CD4-positive, alpha-beta T cell (primary cell): ENCODE measurements at regions not wholly inside any gene's neighbourhood (a gene's known extent, or its start where the extent isn't known, plus 50 kb on each side); places are given as distances from the start of the nearest gene placed in this dataset.

ENCODE experiments used
- ATAC-seq: fragments of 200-7000 bp; cut with Tn5 transposase; one replicate; pipeline ENCODE4 v1.10.0; 2022; ENCODE audit warnings: mild to moderate bottlenecking; ENCODE audit not compliant: poor library complexity
- CTCF ChIA-PET: fragments of 350-600 bp; sonication (Branson Sonifier 250); formaldehyde crosslinking; loops from one replicate; lab custom pipeline; 2021; ENCODE audit warnings: antibody characterized with exemption, inconsistent platforms; lab: Charles Lee
- POLR2A ChIA-PET: fragments of 350-600 bp; sonication (Branson Sonifier 250); formaldehyde crosslinking; loops from one replicate; lab custom pipeline; 2021; ENCODE audit warnings: antibody characterized with exemption, inconsistent platforms; lab: Charles Lee
- DNase-seq, 14 experiments: peaks; one replicate each; pipeline ENCODE4 v3.0.0-alpha.2; 2013 to 2020; ENCODE audit warnings: mixed read lengths in 2 of 14
- H3K27ac ChIP-seq, 2 donors: one replicate each; pipeline versions ENCODE4 v1.5.1 to v1.7.0; 2013; ENCODE audit warnings: low read length in 2 of 2, low read depth in 1 of 2, mild to moderate bottlenecking in 1 of 2
- H3K27me3 ChIP-seq, 2 experiments: 1 replicate in 1 of 2; 2 replicates in 1 of 2; pipeline versions ENCODE4 v1.6.1 to v1.7.0; 2013; ENCODE audit warnings: low read length in 2 of 2, control low read depth in 1 of 2, mild to moderate bottlenecking in 1 of 2, moderate library complexity in 1 of 2; ENCODE audit not compliant: insufficient read depth in 2 of 2, control insufficient read depth in 1 of 2
- H3K36me3 ChIP-seq: one replicate; pipeline ENCODE4 v1.6.1; 2013; ENCODE audit warnings: low read length, control low read depth; ENCODE audit not compliant: insufficient read depth
- H3K4me1 ChIP-seq: one replicate; pipeline ENCODE4 v1.6.1; 2013; ENCODE audit warnings: low read length, control low read depth; ENCODE audit not compliant: insufficient read depth
- H3K4me3 ChIP-seq: one replicate; pipeline ENCODE4 v1.5.1; 2013; ENCODE audit warnings: mild to moderate bottlenecking, low read length, moderate library complexity
- H3K9me3 ChIP-seq, 2 experiments: 1 replicate in 1 of 2; 2 replicates in 1 of 2; pipeline versions ENCODE4 v1.6.1 to v1.7.0; 2013; ENCODE audit warnings: low read length in 2 of 2, mild to moderate bottlenecking in 2 of 2, control low read depth in 1 of 2, moderate library complexity in 1 of 2; ENCODE audit not compliant: control insufficient read depth in 1 of 2, insufficient read depth in 1 of 2
- H3K27ac Mint-ChIP-seq: one replicate; pipeline ENCODE4 v1.8.0; 2020; ENCODE audit warnings: mixed read lengths
- H3K27me3 Mint-ChIP-seq: one replicate; pipeline ENCODE4 v1.8.0; 2021; ENCODE audit warnings: mixed read lengths
- H3K36me3 Mint-ChIP-seq: one replicate; pipeline ENCODE4 v1.8.0; 2021; ENCODE audit warnings: low read depth, mixed read lengths
- H3K4me1 Mint-ChIP-seq: one replicate; pipeline ENCODE4 v1.8.0; 2021; ENCODE audit warnings: low read depth, mixed read lengths
- H3K4me3 Mint-ChIP-seq: one replicate; pipeline ENCODE4 v1.8.0; 2020; ENCODE audit warnings: mild to moderate bottlenecking, mixed read lengths
- H3K9me3 Mint-ChIP-seq: one replicate; pipeline ENCODE4 v1.8.0; 2020; ENCODE audit warnings: mixed read lengths
- intact Hi-C, 2 experiments: fragments of 100-400 bp; cut with DNase I in 1 of 2; cut with micrococcal nuclease in 1 of 2; formaldehyde crosslinking; loops; one replicate each; pipeline versions ENCODE4 v1.15.1 to v1.9.0; 2023 to 2025; cut with DNase I, micrococcal nuclease
- TF ChIP-seq, protein P1 (sequence below): fragments of 200-600 bp; IDR thresholded peaks from one replicate; pipeline ENCODE4 v1.8.0; 2022; ENCODE audit warnings: antibody characterized with exemption, mild to moderate bottlenecking

DNA sequence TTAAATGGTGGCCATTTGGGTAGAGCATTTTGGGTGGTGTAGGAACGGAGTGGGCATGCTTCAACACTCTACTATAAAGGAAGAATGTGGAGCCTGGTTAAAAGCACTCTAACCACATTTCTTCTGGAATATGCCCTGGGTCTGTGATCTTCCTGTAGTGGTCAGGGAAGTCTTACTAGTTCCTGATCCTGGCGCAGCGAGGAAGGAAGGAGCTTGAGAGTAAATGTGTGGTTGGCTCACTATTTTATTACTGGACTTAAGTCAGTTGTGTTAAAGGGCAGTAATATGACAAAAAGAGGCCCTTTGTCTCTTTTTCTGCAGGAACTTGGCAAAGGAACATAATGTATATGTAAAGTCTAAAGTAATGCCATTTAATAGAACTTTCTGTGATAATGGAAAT lies 197.6 kb upstream of the ZPLD1 start:
- no peaks in the 10 kb centered on the region for H3K36me3 ChIP-seq
- Mint-ChIP-seq H3K9me3 (no peaks in the 10 kb centered on the region), H3K36me3 (no peaks in the 10 kb centered on the region), H3K4me3 (no peak overlapping the region), H3K27me3 (no peaks in the 10 kb centered on the region), H3K4me1 (no peaks in the 10 kb centered on the region), H3K27ac (no peak overlapping the region)
- DNase-seq = no peak
- TF ChIP-seq, protein P1, sequence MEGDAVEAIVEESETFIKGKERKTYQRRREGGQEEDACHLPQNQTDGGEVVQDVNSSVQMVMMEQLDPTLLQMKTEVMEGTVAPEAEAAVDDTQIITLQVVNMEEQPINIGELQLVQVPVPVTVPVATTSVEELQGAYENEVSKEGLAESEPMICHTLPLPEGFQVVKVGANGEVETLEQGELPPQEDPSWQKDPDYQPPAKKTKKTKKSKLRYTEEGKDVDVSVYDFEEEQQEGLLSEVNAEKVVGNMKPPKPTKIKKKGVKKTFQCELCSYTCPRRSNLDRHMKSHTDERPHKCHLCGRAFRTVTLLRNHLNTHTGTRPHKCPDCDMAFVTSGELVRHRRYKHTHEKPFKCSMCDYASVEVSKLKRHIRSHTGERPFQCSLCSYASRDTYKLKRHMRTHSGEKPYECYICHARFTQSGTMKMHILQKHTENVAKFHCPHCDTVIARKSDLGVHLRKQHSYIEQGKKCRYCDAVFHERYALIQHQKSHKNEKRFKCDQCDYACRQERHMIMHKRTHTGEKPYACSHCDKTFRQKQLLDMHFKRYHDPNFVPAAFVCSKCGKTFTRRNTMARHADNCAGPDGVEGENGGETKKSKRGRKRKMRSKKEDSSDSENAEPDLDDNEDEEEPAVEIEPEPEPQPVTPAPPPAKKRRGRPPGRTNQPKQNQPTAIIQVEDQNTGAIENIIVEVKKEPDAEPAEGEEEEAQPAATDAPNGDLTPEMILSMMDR = no peak
- no peak overlapping the region for H3K4me3 ChIP-seq
- CTCF ChIA-PET = no interaction called here
- H3K27ac ChIP-seq = no peak overlapping the region
- intact Hi-C loops = loop anchor here in 1 of 2 experiments (2.0 kb wide), 1 partner anchor 298 kb away; no protein-coding TSS in a partner anchor
- POLR2A ChIA-PET = no interaction called here
- no peaks in the 10 kb centered on the region for H3K9me3 ChIP-seq
- no peaks in the 10 kb centered on the region for H3K4me1 ChIP-seq
- ATAC-seq = no peak
- H3K27me3 ChIP-seq = no peaks in the 10 kb centered on the region

DNA sequence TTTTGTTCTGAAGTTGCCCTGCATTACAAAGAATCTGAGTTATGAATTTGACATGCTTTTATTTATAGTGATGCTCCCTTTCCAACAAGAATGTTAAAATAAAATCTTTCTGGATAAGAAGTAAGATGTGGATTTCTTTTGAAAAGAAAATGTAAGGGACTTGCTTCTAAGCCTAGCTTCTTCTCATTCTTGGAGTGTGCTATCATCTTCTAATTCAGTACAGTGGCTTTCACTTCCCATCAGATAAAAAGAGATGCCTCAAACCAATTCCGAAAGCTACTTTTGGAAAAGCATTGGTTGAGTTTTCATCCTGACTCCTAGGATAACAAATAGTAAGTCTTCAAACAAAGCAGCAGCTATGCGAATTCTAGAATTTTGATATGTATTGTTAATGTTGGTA lies 197.0 kb upstream of the ZPLD1 start:
- no peaks in the 10 kb centered on the region for H3K4me1 ChIP-seq
- Mint-ChIP-seq H3K27me3 (no peaks in the 10 kb centered on the region), H3K9me3 (no peaks in the 10 kb centered on the region), H3K36me3 (no peaks in the 10 kb centered on the region), H3K4me1 (no peaks in the 10 kb centered on the region), H3K4me3 (no peak overlapping the region), H3K27ac (no peak overlapping the region)
- H3K36me3 ChIP-seq = no peaks in the 10 kb centered on the region
- H3K27me3 ChIP-seq = no peaks in the 10 kb centered on the region
- POLR2A ChIA-PET = no interaction called here
- no peak for ATAC-seq
- CTCF ChIA-PET = interaction anchor here (6.5 kb wide), 1 partner anchor 8 kb away, joined by 32 read pairs; no protein-coding TSS in a partner anchor
- DNase-seq = no peak
- H3K4me3 ChIP-seq = no peak overlapping the region
- TF ChIP-seq, protein P1 = no peak
- no peak overlapping the region for H3K27ac ChIP-seq
- no peaks in the 10 kb centered on the region for H3K9me3 ChIP-seq
- intact Hi-C loops = loop anchor here in 1 of 2 experiments (2.0 kb wide), 1 partner anchor 297 kb away; no protein-coding TSS in a partner anchor

DNA sequence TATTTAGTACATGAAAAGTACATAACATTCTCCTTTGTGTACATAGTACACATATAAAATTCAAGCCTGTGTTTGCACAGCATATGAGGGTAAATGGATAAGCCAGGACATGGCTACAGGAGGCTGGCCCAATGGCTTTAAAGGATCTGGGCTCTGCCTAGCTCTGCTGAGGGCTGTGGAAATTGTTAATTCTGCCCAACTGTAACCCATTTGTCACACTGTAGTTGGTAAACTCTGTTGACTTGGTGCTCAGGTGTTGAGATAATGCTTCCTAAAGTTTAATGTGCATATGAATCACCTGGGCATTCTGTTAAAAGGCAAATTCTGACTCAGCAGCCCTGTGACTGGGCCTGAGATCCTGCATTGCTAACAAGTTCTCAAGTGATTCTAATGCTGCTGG lies 196.5 kb upstream of the ZPLD1 start:
- CTCF ChIA-PET = interaction anchor here (6.5 kb wide), 1 partner anchor 9 kb away, joined by 32 read pairs; no protein-coding TSS in a partner anchor
- H3K9me3 Mint-ChIP-seq = no peaks in the 10 kb centered on the region

More for the DNA sequence above, 196.5 kb upstream of the ZPLD1 start:
- H3K4me3 Mint-ChIP-seq = no peak overlapping the region
- no peaks in the 10 kb centered on the region for H3K4me1 Mint-ChIP-seq
- Histone ChIP-seq H3K27ac (no peak overlapping the region), H3K4me3 (no peak overlapping the region), H3K4me1 (no peaks in the 10 kb centered on the region), H3K27me3 (no peaks in the 10 kb centered on the region), H3K9me3 (no peaks in the 10 kb centered on the region), H3K36me3 (no peaks in the 10 kb centered on the region)
- no peak overlapping the region for H3K27ac Mint-ChIP-seq
- no peaks in the 10 kb centered on the region for H3K27me3 Mint-ChIP-seq
- ATAC-seq (no peak), DNase-seq (no peak)
- intact Hi-C loops = no loop called here
- H3K36me3 Mint-ChIP-seq = no peaks in the 10 kb centered on the region
- POLR2A ChIA-PET = no interaction called here
- TF ChIP-seq, protein P1 = no peak
